K562 (cell line): ENCODE measurements at regions not wholly inside any gene's neighbourhood (a gene's known extent, or its start where the extent isn't known, plus 50 kb on each side); places are given as distances from the start of the nearest gene placed in this dataset.

Source experiments
- ATAC-seq: fragments of 200-7000 bp; cut with Tn5 transposase; 3 replicates; pipeline ENCODE4 v1.9.1; 2020; ENCODE audit warnings: moderate library complexity
- BruUV-seq: library from RNA; stranded (reverse); fragments of 400-500 nt; replicated peaks from 2 replicates; lab custom pipeline; 2021; lab: Mats Ljungman, UMichigan
- CTCF ChIA-PET: fragments of 300-600 bp; formaldehyde crosslinking; extraction: SDS; loops from one replicate; lab custom pipeline; 2021; ENCODE audit warnings: low intra/inter-chr PET ratio; lab: Yijun Ruan, JAX
- POLR2A ChIA-PET: fragments of 300-600, 350-650 bp; sonication (Branson Sonifier 250); formaldehyde crosslinking; extraction: SDS; loops from one replicate; lab custom pipeline; 2021; ENCODE audit warnings: antibody characterized with exemption, inconsistent platforms; lab: Yijun Ruan, JAX
- DNase-seq, 4 experiments: peaks; one replicate each; pipeline versions ENCODE4 v3.0.0 to v3.0.0-alpha.2; 2011 to 2018; ENCODE audit warnings: low spot score in 3 of 4, mixed read lengths in 3 of 4; ENCODE audit errors: extremely low read depth in 1 of 4
- FAIRE-seq: peaks from 2 replicates; lab custom pipeline; 2011; peaks lifted over from hg19 to GRCh38; lab: Jason Lieb, UNC
- H2AFZ ChIP-seq: 2 replicates; pipeline ENCODE4 v1.6.0; 2011; ENCODE audit warnings: low read depth, low read length, control low read depth, inconsistent platforms
- H3K27ac ChIP-seq: fragments of 200-600 bp; 3 replicates; pipeline ENCODE4 v1.8.0; 2011; ENCODE audit warnings: low read depth, mild to moderate bottlenecking, control low read depth, inconsistent platforms, low read length, moderate library complexity, mixed read lengths; ENCODE audit errors: extremely low read depth
- H3K27me3 ChIP-seq, 2 experiments: fragments of 300-600 bp in 1 of 2; 2 replicates in 1 of 2; 3 replicates in 1 of 2; pipeline versions ENCODE4 v1.6.0 to v1.8.0; 2011; ENCODE audit warnings: inconsistent platforms in 2 of 2, low read length in 2 of 2, mild to moderate bottlenecking in 1 of 2, mixed read lengths in 1 of 2, moderate library complexity in 1 of 2; ENCODE audit not compliant: control insufficient read depth in 2 of 2, insufficient read depth in 2 of 2
- H3K36me3 ChIP-seq: fragments of 300-600 bp; 3 replicates; pipeline ENCODE4 v1.8.0; 2011; ENCODE audit warnings: mild to moderate bottlenecking, low read length, inconsistent platforms; ENCODE audit not compliant: control insufficient read depth, insufficient read depth
- H3K4me1 ChIP-seq, 2 experiments: fragments of 200-600 bp in 1 of 2; replicated peaks in 1 of 2; 2 replicates in 1 of 2; 3 replicates in 1 of 2; pipeline versions ENCODE4 v1.5.1 to v1.8.0; 2011; ENCODE audit warnings: inconsistent platforms in 2 of 2, low read length in 2 of 2, mild to moderate bottlenecking in 1 of 2, mixed read lengths in 1 of 2, moderate library complexity in 1 of 2; ENCODE audit not compliant: control insufficient read depth in 2 of 2, insufficient read depth in 2 of 2
- H3K4me2 ChIP-seq: 2 replicates; pipeline ENCODE4 v1.6.1; 2011; ENCODE audit warnings: low read length, control low read depth, inconsistent platforms, mixed read lengths; ENCODE audit not compliant: insufficient read depth
- H3K4me3 ChIP-seq: fragments of 200-600 bp; sonication (generic), shearing (Covaris generic); 2 replicates; pipeline ENCODE4 v1.5.1; 2016; ENCODE audit warnings: control low read depth, inconsistent platforms
- H3K79me2 ChIP-seq: fragments of 200-600 bp; 3 replicates; pipeline ENCODE4 v1.8.0; 2011; ENCODE audit warnings: low read length, inconsistent platforms; ENCODE audit not compliant: control insufficient read depth, insufficient read depth
- H3K9ac ChIP-seq, 2 experiments: 2 replicates each; pipeline versions ENCODE4 v1.6.0 to v1.6.1; 2011; ENCODE audit warnings: low read depth in 2 of 2, low read length in 2 of 2, control low read depth in 1 of 2, inconsistent platforms in 1 of 2, mild to moderate bottlenecking in 1 of 2, mixed read lengths in 1 of 2; ENCODE audit not compliant: insufficient read depth in 1 of 2
- H3K9me1 ChIP-seq: one replicate; pipeline ENCODE4 v1.6.0; 2011; ENCODE audit warnings: inconsistent platforms, mild to moderate bottlenecking, low read length, moderate library complexity; ENCODE audit not compliant: control insufficient read depth, insufficient read depth
- H3K9me3 ChIP-seq: replicated peaks from 2 replicates; pipeline ENCODE4 v1.5.1; 2011; ENCODE audit warnings: low read depth, low read length, inconsistent platforms; ENCODE audit not compliant: control insufficient read depth, insufficient read depth
- H4K20me1 ChIP-seq: replicated peaks from 2 replicates; pipeline ENCODE4 v1.6.1; 2011; ENCODE audit warnings: low read length, inconsistent platforms, mixed read lengths; ENCODE audit not compliant: control insufficient read depth, insufficient read depth
- ADNP ChIP-seq: fragments of 200-800 bp; sonication (Bioruptor generic); IDR thresholded peaks from 2 replicates; pipeline ENCODE4 v1.6.1; 2016; ENCODE audit warnings: missing genetic modification characterization, missing compliant biosample characterization
- BCOR ChIP-seq: fragments of 450-650 bp; IDR thresholded peaks from 2 replicates; pipeline ENCODE4 v1.6.1; 2016
- KLF1 ChIP-seq: fragments of 450-650 bp; IDR thresholded peaks from 2 replicates; pipeline ENCODE4 v1.6.1; 2016; ENCODE audit warnings: missing genetic modification characterization, missing compliant biosample characterization
- MAZ ChIP-seq, 2 experiments: fragments of 450-650 bp in 1 of 2; sonication (generic) in 1 of 2; formaldehyde crosslinking; IDR thresholded peaks in 1 of 2; conservative IDR thresholded peaks in 1 of 2; 2 replicates each; pipeline versions ENCODE4 v1.4.0 to v1.5.0; 2020; ENCODE audit warnings: mild to moderate bottlenecking in 1 of 2, missing genetic modification reagents in 1 of 2
- MTA3 ChIP-seq: fragments of 450-650 bp; formaldehyde crosslinking; IDR thresholded peaks from 2 replicates; pipeline ENCODE4 v1.6.1; 2017; ENCODE audit warnings: mild to moderate bottlenecking, borderline replicate concordance
- POLR2A ChIP-seq: fragments of 450-650 bp; conservative IDR thresholded peaks from 2 replicates; pipeline ENCODE4 v1.6.1; 2016
- PTTG1 ChIP-seq: fragments of 450-650 bp; IDR thresholded peaks from 2 replicates; pipeline ENCODE4 v1.6.1; 2016; ENCODE audit warnings: low read depth, mild to moderate bottlenecking, missing genetic modification characterization, missing compliant biosample characterization
- RBFOX2 ChIP-seq: fragments of 200-400 bp; formaldehyde crosslinking; IDR thresholded peaks from 2 replicates; pipeline ENCODE4 v1.6.1; 2017; ENCODE audit warnings: low read depth, mild to moderate bottlenecking, low read length, moderate library complexity
- RBM25 ChIP-seq: fragments of 200-400 bp; formaldehyde crosslinking; IDR thresholded peaks from 2 replicates; pipeline ENCODE4 v1.6.1; 2018; ENCODE audit warnings: low read length, low read depth, moderate library complexity; ENCODE audit not compliant: severe bottlenecking
- SAFB ChIP-seq: fragments of 200-400 bp; formaldehyde crosslinking; IDR thresholded peaks from 2 replicates; pipeline ENCODE4 v1.6.1; 2017; ENCODE audit warnings: low read depth, low read length, borderline replicate concordance
- SUPT5H ChIP-seq: fragments of 450-650 bp; IDR thresholded peaks from 2 replicates; pipeline ENCODE4 v1.6.1; 2016
- ZBTB49 ChIP-seq: sonication (generic); formaldehyde crosslinking; IDR thresholded peaks from 2 replicates; pipeline ENCODE4 v1.8.0; 2022; ENCODE audit warnings: missing genetic modification reagents, mild to moderate bottlenecking, borderline replicate concordance
- ZNF146 ChIP-seq: IDR thresholded peaks from one replicate; pipeline ENCODE4 v1.6.1; 2018; ENCODE audit warnings: missing compliant biosample characterization; ENCODE audit not compliant: unreplicated experiment
- ZNF311 ChIP-seq: fragments of 250-450 bp; sonication (Bioruptor Pico); IDR thresholded peaks from 2 replicates; pipeline ENCODE4 v1.4.0; 2020; ENCODE audit warnings: mild to moderate bottlenecking, moderate library complexity
- ZNF41 ChIP-seq: fragments of 250-450 bp; sonication (Bioruptor Pico); conservative IDR thresholded peaks from 2 replicates; pipeline ENCODE4 v1.4.0; 2020; ENCODE audit warnings: mild to moderate bottlenecking
- ZNF639 ChIP-seq, 2 experiments: fragments of 200-800 bp in 1 of 2; sonication (Bioruptor generic) in 1 of 2; sonication (generic) in 1 of 2; formaldehyde crosslinking in 1 of 2; IDR thresholded peaks in 1 of 2; conservative IDR thresholded peaks in 1 of 2; 2 replicates each; pipeline versions ENCODE4 v1.5.0 to v1.6.1; 2016 to 2020; ENCODE audit warnings: missing compliant biosample characterization in 1 of 2, missing genetic modification characterization in 1 of 2, missing genetic modification reagents in 1 of 2
- ZNF75A ChIP-seq: fragments of 450-650 bp; formaldehyde crosslinking; IDR thresholded peaks from 2 replicates; pipeline ENCODE4 v1.4.0; 2020; ENCODE audit warnings: mild to moderate bottlenecking
- WGBS: fragments of 100-300 bp; shearing (Covaris generic); methylation state at CpG from one replicate; pipeline ENCODE4 v1.1.6; 2016; ENCODE audit warnings: low coverage, mixed read lengths; ENCODE audit not compliant: insufficient coverage; ENCODE audit errors: missing lambda C conversion rate; 5-methylcytosine and 5-hydroxymethylcytosine counted together
- in situ Hi-C: fragments of 300-500 bp; cut with MboI; formaldehyde crosslinking; loops from 4 replicates; pipeline ENCODE4 v1.15.0; 2018; ENCODE audit warnings: inconsistent platforms, mixed read lengths
- intact Hi-C: fragments of 100-400 bp; cut with micrococcal nuclease; formaldehyde crosslinking; loops from 2 replicates; pipeline ENCODE4 v1.14.2; 2022

GRCh38 chr9:129505270-129505902, 115.5 kb downstream of the C9orf50 start (continued):
- TF ChIP-seq MAZ (CRISPR knock-in tag; conservative IDR thresholded peaks at IDR 0.05 in 1 of 2, IDR thresholded peaks at IDR 0.05 in 1 of 2) (no peak), RBFOX2 (peak; percentile 63), ZNF311 (CRISPR knock-in tag) (no peak), SUPT5H (0 out of 2 replicates have a peak, but pooled peaks have one; percentile 24), ZNF41 (CRISPR knock-in tag) (no peak), ZNF75A (CRISPR knock-in tag) (no peak), KLF1 (no peak), ZNF146 (no peak), ZNF639 (CRISPR knock-in tag; conservative IDR thresholded peaks at IDR 0.05 in 1 of 2, IDR thresholded peaks at IDR 0.05 in 1 of 2) (no peak)
- TF ChIP-seq, all 486 proteins: peak for 9

GRCh38 chr9:129504404-129504803, 116.5 kb downstream of the C9orf50 start:
- Histone ChIP-seq H3K9me1 (peaks cover 2% of the 10 kb centered on the region), H3K27ac (no peak overlapping the region), H4K20me1 (no peaks in the 10 kb centered on the region), H3K9ac (no peak overlapping the region), H3K4me2 (no peak overlapping the region), H3K9me3 (no peaks in the 10 kb centered on the region), H3K4me3 (no peak overlapping the region), H3K27me3 (no peaks in the 10 kb centered on the region), H2AFZ (no peak overlapping the region), H3K79me2 (no peaks in the 10 kb centered on the region), H3K4me1 (peaks cover 0 to 19% of the 10 kb centered on the region in 2 experiments; a peak in 1 of 5 replicates), H3K36me3 (peaks cover 11% of the 10 kb centered on the region; the same call in 2 of the 3 replicates)
- 0 out of 3 replicates have a peak, but pooled peaks have one; percentile 3 for ATAC-seq
- ChIA-PET CTCF (no interaction called here), POLR2A (interaction anchor here (1.0 to 2.4 kb wide), 2 partner anchors 9 to 11 kb away, joined by 6 to 8 read pairs; no protein-coding TSS in a partner anchor)
- no TSS peak for BruUV-seq
- FAIRE-seq = no peak
- no peak for DNase-seq
- in situ Hi-C loops (loop anchor here (10.0 kb wide), 1 partner anchor 100 kb away; no protein-coding TSS in a partner anchor), intact Hi-C loops (no loop called here)
- 36% methylated on average over 1 of the region's 1 CpG for WGBS
- no peak; the same call in 1 of the 2 replicates for TF ChIP-seq MTA3
- TF ChIP-seq BCOR = peak; percentile 73; the same call in 1 of the 2 replicates
- peak; percentile 22; the same call in 1 of the 2 replicates for TF ChIP-seq POLR2A
- TF ChIP-seq ADNP = peak; percentile 78
- no peak for TF ChIP-seq ZBTB49
- no peak for TF ChIP-seq SAFB
- TF ChIP-seq RBM25 = peak; percentile 65
- TF ChIP-seq PTTG1 (tag) = no peak
